Bronchial epithelial cell (primary cell): ENCODE measurements at regions not wholly inside any gene's neighbourhood (a gene's known extent, or its start where the extent isn't known, plus 50 kb on each side); places are given as distances from the start of the nearest gene placed in this dataset.

Source experiments
- DNase-seq: peaks from one replicate; pipeline ENCODE4 v3.0.0-alpha.2; 2010; ENCODE audit warnings: low read depth
- FAIRE-seq: peaks from 2 replicates; lab custom pipeline; 2011; peaks lifted over from hg19 to GRCh38; lab: Jason Lieb, UNC
- H3K27me3 ChIP-seq: 2 replicates; pipeline ENCODE4 v1.5.1; 2011; ENCODE audit warnings: low read length; ENCODE audit not compliant: control insufficient read depth, insufficient read depth
- H3K36me3 ChIP-seq: 2 replicates; pipeline ENCODE4 v1.5.1; 2011; ENCODE audit warnings: low read length; ENCODE audit not compliant: control insufficient read depth, insufficient read depth
- H3K4me3 ChIP-seq: 2 replicates; pipeline ENCODE4 v1.5.1; 2011; ENCODE audit warnings: mild to moderate bottlenecking, low read depth, low read length, control low read depth
- TF ChIP-seq, protein P1 (sequence below): IDR thresholded peaks from 2 replicates; pipeline ENCODE4 v1.5.1; 2011; ENCODE audit warnings: mild to moderate bottlenecking, moderate library complexity, low read length, control low read depth, inconsistent platforms; ENCODE audit not compliant: insufficient read depth, severe bottlenecking

DNA sequence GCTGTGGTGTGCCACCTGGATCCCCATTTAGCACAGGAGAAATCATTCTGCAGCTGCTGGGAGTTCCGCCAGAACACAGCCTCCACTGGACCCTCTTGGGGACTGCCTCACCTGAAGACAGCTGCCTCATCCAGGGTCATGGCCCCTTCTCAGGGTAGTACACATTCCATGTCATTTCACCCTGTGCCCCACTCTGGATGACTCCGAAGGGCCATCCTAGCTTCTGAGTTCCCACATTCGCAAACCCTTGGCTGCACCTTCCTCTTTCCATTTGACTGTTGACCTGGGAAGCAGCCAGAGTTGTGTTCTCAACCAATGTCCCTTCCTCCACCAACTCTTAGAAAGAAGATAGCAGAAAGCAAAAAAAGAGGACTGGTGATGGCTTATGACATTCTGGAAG, 125.6 kb upstream of the TBX20 start:
- TF ChIP-seq, protein P1, sequence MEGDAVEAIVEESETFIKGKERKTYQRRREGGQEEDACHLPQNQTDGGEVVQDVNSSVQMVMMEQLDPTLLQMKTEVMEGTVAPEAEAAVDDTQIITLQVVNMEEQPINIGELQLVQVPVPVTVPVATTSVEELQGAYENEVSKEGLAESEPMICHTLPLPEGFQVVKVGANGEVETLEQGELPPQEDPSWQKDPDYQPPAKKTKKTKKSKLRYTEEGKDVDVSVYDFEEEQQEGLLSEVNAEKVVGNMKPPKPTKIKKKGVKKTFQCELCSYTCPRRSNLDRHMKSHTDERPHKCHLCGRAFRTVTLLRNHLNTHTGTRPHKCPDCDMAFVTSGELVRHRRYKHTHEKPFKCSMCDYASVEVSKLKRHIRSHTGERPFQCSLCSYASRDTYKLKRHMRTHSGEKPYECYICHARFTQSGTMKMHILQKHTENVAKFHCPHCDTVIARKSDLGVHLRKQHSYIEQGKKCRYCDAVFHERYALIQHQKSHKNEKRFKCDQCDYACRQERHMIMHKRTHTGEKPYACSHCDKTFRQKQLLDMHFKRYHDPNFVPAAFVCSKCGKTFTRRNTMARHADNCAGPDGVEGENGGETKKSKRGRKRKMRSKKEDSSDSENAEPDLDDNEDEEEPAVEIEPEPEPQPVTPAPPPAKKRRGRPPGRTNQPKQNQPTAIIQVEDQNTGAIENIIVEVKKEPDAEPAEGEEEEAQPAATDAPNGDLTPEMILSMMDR = no peak
- Histone ChIP-seq H3K36me3 (no peaks in the 10 kb centered on the region), H3K4me3 (no peak overlapping the region), H3K27me3 (no peaks in the 10 kb centered on the region)
- DNase-seq (no peak), FAIRE-seq (no peak)

GRCh38 chr7:35375516-35375915, 121.6 kb upstream of the TBX20 start:
- DNase-seq (no peak), FAIRE-seq (no peak)
- Histone ChIP-seq H3K27me3 (no peaks in the 10 kb centered on the region), H3K36me3 (no peaks in the 10 kb centered on the region), H3K4me3 (no peak overlapping the region)
- TF ChIP-seq, protein P1 = no peak

- no peak overlapping the region for H3K4me3 ChIP-seq
- TF ChIP-seq, protein P1 = no peak
- DNase-seq = no peak
- no peak for FAIRE-seq
- H3K36me3 ChIP-seq = no peaks in the 10 kb centered on the region
- no peaks in the 10 kb centered on the region for H3K27me3 ChIP-seq
Measured at GRCh38 chr7:35374858-35375257, 121.0 kb upstream of the TBX20 start.

GRCh38 chr7:35371221-35371620, 117.3 kb upstream of the TBX20 start:
- Histone ChIP-seq H3K27me3 (no peaks in the 10 kb centered on the region), H3K36me3 (no peaks in the 10 kb centered on the region), H3K4me3 (no peak overlapping the region)
- TF ChIP-seq, protein P1 = no peak
- DNase-seq = no peak
- no peak for FAIRE-seq

DNA sequence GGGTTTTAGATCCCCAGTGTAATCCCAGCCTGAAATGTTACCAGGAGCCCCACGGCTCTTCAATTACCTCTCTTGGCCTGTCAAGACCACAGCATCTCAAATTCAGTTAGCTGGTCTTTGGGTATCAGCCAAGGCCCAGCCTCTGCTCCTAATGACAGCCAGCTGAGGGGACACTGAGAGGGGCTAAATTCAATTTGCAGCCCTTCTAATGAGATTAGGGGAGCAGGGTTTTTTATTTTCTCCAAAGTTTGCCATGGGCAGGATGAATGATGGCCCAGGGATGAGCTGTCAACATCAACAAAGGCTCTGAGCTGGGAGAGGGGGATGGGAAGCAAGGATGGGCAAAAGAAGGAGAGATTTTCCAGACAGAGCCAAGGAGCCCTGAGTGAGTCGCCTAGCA, 116.8 kb upstream of the TBX20 start:
- Histone ChIP-seq H3K36me3 (no peaks in the 10 kb centered on the region), H3K27me3 (no peaks in the 10 kb centered on the region), H3K4me3 (no peak overlapping the region)
- no peak for FAIRE-seq
- no peak for DNase-seq
- TF ChIP-seq, protein P1 = no peak
